ENCODE measurements at regions not wholly inside any gene's neighbourhood (a gene's known extent, or its start where the extent isn't known, plus 50 kb on each side); places are given as distances from the start of the nearest gene placed in this dataset.

- Histone ChIP-seq H3K27ac (ENCODE audit: low read depth) (no peak overlapping the region), H3K27me3 (ENCODE audit: insufficient read depth) (no peaks in the 10 kb centered on the region), H2AFZ (no peak overlapping the region), H3K9me2 (ENCODE audit: insufficient read depth) (peaks cover 6% of the 10 kb centered on the region; the same call in 1 of the 2 replicates), H3K36me3 (ENCODE audit: insufficient read depth) (no peaks in the 10 kb centered on the region), H3F3A (replicated peaks; ENCODE audit: low read depth) (no peaks in the 10 kb centered on the region), H3K4me3 (peak overlapping the region; percentile 37; the same call in 1 of the 2 replicates), H4K20me1 (replicated peaks; ENCODE audit: insufficient read depth) (no peaks in the 10 kb centered on the region), H3K79me2 (replicated peaks; ENCODE audit: insufficient read depth) (no peaks in the 10 kb centered on the region), H3K4me2 (peak overlapping the region; percentile 65; the same call in 1 of the 2 replicates), H3K4me1 (ENCODE audit: insufficient read depth) (peaks cover 16% of the 10 kb centered on the region)
- peak; percentile 79 for ATAC-seq
- peaks cover 34% of the 10 kb centered on the region for H3K4me1 Mint-ChIP-seq
- no peaks in the 10 kb centered on the region for H3K36me3 Mint-ChIP-seq (ENCODE audit: low read depth)
- DNase-seq (ENCODE audit: low spot score): peak; percentile 54
- no peak overlapping the region; the same call in 2 of the 3 replicates for H3K4me3 Mint-ChIP-seq
- no peak overlapping the region; the same call in 1 of the 2 replicates for H3K27ac Mint-ChIP-seq
- no peak for TF ChIP-seq CREB1 (CRISPR knock-in tag; IDR thresholded peaks at IDR 0.05; ENCODE audit: low read depth)
- no peak for TF ChIP-seq ZNF114 (CRISPR knock-in tag; IDR thresholded peaks at IDR 0.05)
- TF ChIP-seq JUNB (IDR thresholded peaks at IDR 0.05; ENCODE audit: unreplicated experiment): no peak
- TF ChIP-seq, protein P1, sequence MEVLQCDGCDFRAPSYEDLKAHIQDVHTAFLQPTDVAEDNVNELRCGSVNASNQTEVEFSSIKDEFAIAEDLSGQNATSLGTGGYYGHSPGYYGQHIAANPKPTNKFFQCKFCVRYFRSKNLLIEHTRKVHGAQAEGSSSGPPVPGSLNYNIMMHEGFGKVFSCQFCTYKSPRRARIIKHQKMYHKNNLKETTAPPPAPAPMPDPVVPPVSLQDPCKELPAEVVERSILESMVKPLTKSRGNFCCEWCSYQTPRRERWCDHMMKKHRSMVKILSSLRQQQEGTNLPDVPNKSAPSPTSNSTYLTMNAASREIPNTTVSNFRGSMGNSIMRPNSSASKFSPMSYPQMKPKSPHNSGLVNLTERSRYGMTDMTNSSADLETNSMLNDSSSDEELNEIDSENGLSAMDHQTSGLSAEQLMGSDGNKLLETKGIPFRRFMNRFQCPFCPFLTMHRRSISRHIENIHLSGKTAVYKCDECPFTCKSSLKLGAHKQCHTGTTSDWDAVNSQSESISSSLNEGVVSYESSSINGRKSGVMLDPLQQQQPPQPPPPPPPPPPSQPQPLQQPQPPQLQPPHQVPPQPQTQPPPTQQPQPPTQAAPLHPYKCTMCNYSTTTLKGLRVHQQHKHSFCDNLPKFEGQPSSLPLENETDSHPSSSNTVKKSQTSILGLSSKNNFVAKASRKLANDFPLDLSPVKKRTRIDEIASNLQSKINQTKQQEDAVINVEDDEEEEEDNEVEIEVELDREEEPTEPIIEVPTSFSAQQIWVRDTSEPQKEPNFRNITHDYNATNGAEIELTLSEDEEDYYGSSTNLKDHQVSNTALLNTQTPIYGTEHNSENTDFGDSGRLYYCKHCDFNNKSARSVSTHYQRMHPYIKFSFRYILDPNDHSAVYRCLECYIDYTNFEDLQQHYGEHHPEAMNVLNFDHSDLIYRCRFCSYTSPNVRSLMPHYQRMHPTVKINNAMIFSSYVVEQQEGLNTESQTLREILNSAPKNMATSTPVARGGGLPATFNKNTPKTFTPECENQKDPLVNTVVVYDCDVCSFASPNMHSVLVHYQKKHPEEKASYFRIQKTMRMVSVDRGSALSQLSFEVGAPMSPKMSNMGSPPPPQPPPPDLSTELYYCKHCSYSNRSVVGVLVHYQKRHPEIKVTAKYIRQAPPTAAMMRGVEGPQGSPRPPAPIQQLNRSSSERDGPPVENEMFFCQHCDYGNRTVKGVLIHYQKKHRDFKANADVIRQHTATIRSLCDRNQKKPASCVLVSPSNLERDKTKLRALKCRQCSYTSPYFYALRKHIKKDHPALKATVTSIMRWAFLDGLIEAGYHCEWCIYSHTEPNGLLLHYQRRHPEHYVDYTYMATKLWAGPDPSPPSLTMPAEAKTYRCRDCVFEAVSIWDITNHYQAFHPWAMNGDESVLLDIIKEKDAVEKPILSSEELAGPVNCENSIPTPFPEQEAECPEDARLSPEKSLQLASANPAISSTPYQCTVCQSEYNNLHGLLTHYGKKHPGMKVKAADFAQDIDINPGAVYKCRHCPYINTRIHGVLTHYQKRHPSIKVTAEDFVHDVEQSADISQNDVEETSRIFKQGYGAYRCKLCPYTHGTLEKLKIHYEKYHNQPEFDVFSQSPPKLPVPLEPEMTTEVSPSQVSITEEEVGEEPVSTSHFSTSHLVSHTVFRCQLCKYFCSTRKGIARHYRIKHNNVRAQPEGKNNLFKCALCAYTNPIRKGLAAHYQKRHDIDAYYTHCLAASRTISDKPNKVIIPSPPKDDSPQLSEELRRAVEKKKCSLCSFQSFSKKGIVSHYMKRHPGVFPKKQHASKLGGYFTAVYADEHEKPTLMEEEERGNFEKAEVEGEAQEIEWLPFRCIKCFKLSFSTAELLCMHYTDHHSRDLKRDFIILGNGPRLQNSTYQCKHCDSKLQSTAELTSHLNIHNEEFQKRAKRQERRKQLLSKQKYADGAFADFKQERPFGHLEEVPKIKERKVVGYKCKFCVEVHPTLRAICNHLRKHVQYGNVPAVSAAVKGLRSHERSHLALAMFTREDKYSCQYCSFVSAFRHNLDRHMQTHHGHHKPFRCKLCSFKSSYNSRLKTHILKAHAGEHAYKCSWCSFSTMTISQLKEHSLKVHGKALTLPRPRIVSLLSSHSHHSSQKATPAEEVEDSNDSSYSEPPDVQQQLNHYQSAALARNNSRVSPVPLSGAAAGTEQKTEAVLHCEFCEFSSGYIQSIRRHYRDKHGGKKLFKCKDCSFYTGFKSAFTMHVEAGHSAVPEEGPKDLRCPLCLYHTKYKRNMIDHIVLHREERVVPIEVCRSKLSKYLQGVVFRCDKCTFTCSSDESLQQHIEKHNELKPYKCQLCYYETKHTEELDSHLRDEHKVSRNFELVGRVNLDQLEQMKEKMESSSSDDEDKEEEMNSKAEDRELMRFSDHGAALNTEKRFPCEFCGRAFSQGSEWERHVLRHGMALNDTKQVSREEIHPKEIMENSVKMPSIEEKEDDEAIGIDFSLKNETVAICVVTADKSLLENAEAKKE (CRISPR knock-in tag; IDR thresholded peaks at IDR 0.05): no peak
- no peak for TF ChIP-seq ZNF331 (CRISPR knock-in tag; IDR thresholded peaks at IDR 0.05; ENCODE audit: low read depth)
- TF ChIP-seq, protein P2, sequence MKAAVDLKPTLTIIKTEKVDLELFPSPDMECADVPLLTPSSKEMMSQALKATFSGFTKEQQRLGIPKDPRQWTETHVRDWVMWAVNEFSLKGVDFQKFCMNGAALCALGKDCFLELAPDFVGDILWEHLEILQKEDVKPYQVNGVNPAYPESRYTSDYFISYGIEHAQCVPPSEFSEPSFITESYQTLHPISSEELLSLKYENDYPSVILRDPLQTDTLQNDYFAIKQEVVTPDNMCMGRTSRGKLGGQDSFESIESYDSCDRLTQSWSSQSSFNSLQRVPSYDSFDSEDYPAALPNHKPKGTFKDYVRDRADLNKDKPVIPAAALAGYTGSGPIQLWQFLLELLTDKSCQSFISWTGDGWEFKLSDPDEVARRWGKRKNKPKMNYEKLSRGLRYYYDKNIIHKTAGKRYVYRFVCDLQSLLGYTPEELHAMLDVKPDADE (IDR thresholded peaks at IDR 0.05): no peak
- TF ChIP-seq, protein P3, sequence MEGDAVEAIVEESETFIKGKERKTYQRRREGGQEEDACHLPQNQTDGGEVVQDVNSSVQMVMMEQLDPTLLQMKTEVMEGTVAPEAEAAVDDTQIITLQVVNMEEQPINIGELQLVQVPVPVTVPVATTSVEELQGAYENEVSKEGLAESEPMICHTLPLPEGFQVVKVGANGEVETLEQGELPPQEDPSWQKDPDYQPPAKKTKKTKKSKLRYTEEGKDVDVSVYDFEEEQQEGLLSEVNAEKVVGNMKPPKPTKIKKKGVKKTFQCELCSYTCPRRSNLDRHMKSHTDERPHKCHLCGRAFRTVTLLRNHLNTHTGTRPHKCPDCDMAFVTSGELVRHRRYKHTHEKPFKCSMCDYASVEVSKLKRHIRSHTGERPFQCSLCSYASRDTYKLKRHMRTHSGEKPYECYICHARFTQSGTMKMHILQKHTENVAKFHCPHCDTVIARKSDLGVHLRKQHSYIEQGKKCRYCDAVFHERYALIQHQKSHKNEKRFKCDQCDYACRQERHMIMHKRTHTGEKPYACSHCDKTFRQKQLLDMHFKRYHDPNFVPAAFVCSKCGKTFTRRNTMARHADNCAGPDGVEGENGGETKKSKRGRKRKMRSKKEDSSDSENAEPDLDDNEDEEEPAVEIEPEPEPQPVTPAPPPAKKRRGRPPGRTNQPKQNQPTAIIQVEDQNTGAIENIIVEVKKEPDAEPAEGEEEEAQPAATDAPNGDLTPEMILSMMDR (conservative IDR thresholded peaks at IDR 0.05; ENCODE audit: low read depth in 2 of 2): no peak
- TF ChIP-seq EZH2phosphoT487 (IDR thresholded peaks at IDR 0.05; ENCODE audit: unreplicated experiment): no peak
- TF ChIP-seq STAT1 (IDR thresholded peaks at IDR 0.05; ENCODE audit: unreplicated experiment): no peak
- no peak for TF ChIP-seq EZH2 (IDR thresholded peaks at IDR 0.05; ENCODE audit: low read depth, unreplicated experiment)
- TF ChIP-seq NANOG (IDR thresholded peaks at IDR 0.05; ENCODE audit: borderline replicate concordance): no peak
- TF ChIP-seq, protein P4, sequence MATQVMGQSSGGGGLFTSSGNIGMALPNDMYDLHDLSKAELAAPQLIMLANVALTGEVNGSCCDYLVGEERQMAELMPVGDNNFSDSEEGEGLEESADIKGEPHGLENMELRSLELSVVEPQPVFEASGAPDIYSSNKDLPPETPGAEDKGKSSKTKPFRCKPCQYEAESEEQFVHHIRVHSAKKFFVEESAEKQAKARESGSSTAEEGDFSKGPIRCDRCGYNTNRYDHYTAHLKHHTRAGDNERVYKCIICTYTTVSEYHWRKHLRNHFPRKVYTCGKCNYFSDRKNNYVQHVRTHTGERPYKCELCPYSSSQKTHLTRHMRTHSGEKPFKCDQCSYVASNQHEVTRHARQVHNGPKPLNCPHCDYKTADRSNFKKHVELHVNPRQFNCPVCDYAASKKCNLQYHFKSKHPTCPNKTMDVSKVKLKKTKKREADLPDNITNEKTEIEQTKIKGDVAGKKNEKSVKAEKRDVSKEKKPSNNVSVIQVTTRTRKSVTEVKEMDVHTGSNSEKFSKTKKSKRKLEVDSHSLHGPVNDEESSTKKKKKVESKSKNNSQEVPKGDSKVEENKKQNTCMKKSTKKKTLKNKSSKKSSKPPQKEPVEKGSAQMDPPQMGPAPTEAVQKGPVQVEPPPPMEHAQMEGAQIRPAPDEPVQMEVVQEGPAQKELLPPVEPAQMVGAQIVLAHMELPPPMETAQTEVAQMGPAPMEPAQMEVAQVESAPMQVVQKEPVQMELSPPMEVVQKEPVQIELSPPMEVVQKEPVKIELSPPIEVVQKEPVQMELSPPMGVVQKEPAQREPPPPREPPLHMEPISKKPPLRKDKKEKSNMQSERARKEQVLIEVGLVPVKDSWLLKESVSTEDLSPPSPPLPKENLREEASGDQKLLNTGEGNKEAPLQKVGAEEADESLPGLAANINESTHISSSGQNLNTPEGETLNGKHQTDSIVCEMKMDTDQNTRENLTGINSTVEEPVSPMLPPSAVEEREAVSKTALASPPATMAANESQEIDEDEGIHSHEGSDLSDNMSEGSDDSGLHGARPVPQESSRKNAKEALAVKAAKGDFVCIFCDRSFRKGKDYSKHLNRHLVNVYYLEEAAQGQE (IDR thresholded peaks at IDR 0.05; ENCODE audit: unreplicated experiment): no peak
- TF ChIP-seq POLR2AphosphoS5 (IDR thresholded peaks at IDR 0.05; ENCODE audit: low read depth): no peak
- H3K27me3 Mint-ChIP-seq (ENCODE audit: insufficient read depth, low read depth, poor library complexity): peaks cover 27% of the 10 kb centered on the region
- H3K9me3 Mint-ChIP-seq: no peaks in the 10 kb centered on the region; the same call in 2 of the 3 replicates
Observed at GRCh38 chr7:59079-60016, 133.0 kb upstream of the FAM20C start.

Data from GM23338 (cell line).